ENCODE measurements at regions not wholly inside any gene's neighbourhood (a gene's known extent, or its start where the extent isn't known, plus 50 kb on each side); places are given as distances from the start of the nearest gene placed in this dataset.
"Not testable (repeated sequence)": the region's sequence is repeated elsewhere in the genome, so short reads cannot be mapped to it uniquely, and the experiment has no call there.

DNA sequence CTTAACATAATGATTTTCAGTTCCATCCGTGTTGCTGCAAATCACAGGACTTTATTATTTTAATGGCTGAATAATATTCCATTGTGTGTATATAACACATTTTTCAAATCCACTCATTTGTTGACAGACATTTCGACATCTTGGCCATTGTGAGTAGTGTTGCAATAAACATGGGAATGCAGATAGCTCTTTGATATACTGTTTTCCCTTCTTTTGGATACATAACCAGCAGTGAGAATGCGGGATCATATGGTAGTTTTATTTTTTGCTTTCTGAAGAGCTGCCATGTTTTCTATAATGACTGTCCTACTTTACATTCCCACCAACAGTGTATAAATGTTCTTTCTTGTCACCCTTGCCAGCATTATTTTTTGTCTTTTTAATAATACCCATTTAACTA is 420.3 kb upstream of the CHAC2 start:
- TF ChIP-seq, protein P1, sequence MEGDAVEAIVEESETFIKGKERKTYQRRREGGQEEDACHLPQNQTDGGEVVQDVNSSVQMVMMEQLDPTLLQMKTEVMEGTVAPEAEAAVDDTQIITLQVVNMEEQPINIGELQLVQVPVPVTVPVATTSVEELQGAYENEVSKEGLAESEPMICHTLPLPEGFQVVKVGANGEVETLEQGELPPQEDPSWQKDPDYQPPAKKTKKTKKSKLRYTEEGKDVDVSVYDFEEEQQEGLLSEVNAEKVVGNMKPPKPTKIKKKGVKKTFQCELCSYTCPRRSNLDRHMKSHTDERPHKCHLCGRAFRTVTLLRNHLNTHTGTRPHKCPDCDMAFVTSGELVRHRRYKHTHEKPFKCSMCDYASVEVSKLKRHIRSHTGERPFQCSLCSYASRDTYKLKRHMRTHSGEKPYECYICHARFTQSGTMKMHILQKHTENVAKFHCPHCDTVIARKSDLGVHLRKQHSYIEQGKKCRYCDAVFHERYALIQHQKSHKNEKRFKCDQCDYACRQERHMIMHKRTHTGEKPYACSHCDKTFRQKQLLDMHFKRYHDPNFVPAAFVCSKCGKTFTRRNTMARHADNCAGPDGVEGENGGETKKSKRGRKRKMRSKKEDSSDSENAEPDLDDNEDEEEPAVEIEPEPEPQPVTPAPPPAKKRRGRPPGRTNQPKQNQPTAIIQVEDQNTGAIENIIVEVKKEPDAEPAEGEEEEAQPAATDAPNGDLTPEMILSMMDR (IDR thresholded peaks at IDR 0.05; ENCODE audit: low read depth, low read length): no peak

DNA sequence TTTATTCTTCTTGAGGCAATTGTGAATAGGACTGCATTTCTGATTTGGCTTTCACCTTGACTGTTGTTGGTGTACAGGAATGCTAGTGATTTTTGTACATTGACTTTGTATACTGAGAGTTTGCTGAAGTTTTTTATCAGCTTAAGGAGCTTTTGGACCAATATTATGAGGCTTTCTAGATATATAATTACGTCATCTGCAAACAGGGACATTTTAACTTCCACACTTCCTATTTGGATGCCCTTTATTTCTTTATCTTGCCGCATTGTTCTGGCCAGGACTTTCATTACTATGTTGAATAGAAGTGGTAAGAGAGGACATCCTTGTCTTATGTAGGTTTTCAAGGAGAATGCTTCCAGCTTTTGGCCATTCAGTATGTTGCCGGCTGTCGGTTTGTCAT is 425.4 kb upstream of the CHAC2 start:
- TF ChIP-seq, protein P1 (IDR thresholded peaks at IDR 0.05; ENCODE audit: low read depth, low read length): no peak
- H3K4me3 ChIP-seq (ENCODE audit: low read depth, low read length): no peak overlapping the region

More for the DNA sequence above, 420.3 kb upstream of the CHAC2 start:
- no peak overlapping the region for H3K4me3 ChIP-seq (ENCODE audit: low read depth, low read length)

DNA sequence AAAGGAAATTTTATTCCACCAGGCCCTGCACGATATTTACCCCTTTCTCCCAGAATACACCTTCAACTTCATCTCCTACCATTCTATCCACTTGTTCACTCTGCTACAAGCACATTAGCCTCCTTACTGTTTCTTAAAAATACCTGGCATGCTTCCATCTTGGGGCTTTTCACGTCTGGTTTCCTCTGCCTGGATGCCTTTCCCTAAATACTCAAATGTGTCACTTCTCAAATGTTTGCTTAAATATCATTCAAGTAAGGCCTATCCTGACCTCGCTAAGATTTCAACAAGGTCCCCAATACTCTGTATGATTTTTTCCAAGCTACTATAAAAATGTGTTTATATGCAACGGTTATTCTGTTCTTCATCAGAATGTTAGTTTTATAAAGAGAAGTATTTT is 433.0 kb upstream of the CHAC2 start:
- H3K4me3 ChIP-seq (ENCODE audit: low read depth, low read length): no peak overlapping the region
- TF ChIP-seq, protein P1 (IDR thresholded peaks at IDR 0.05; ENCODE audit: low read depth, low read length): no peak

DNA sequence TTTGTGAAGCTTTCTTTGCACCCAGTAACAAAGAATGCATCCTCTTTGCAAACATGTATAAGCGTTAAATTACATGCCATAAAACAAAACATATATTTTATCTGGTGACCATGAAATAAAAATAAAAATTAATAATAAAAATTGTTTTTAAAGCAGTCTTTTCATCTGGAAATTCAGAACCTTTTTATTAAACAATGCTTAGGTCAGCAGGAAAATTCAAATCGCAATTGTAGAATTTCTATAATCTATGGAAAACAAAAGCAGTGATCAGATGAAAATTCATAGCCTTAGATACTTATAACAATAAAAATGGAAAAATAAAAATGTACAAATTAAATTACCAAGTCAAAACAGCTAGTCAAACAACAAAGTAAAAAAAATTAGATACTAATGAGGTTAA is 435.9 kb upstream of the CHAC2 start:
- TF ChIP-seq, protein P1 (IDR thresholded peaks at IDR 0.05; ENCODE audit: low read depth, low read length): no peak
- H3K4me3 ChIP-seq (ENCODE audit: low read depth, low read length): no peak overlapping the region

DNA sequence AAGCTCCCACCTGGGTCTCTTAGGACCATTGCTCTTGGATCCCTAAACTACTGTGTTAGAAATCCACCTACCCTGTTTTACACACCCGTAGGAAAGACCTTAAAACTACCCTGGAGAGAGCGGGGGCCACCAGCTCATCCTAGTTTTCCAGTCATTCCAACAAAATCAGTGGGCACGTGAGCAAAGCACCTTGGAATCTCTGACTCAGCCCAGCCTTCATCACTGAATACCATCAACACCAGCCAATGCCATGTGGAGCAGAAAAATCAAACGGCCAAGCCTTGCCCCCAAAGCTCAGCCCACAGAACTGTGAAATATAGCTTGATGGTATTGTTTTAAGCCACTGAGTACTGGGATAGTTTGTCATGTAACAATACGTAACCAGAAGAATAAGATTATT is 449.7 kb upstream of the CHAC2 start:
- H3K4me3 ChIP-seq (ENCODE audit: low read depth, low read length): no peak overlapping the region
- TF ChIP-seq, protein P1 (IDR thresholded peaks at IDR 0.05; ENCODE audit: low read depth, low read length): no peak

DNA sequence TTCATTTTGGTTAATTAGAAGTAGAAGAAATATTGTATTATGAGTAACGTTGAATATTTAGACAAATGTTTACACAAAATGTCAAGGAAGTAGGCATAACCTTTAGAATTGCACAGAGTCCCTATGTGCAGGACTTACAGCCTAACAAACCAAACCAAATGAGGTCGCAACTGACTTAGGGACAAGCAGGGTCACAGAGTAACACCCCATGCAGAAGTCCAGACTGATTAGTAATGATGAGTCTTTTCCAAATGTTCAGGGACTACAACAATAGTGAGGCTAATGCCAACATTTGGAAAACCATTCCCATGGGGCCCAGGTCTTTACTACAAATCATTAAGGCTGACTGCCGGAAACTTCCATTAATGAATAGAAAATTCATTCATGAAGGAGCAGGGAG is 452.5 kb upstream of the CHAC2 start:
- no peak overlapping the region for H3K4me3 ChIP-seq (ENCODE audit: low read depth, low read length)
- TF ChIP-seq, protein P1 (IDR thresholded peaks at IDR 0.05; ENCODE audit: low read depth, low read length): no peak

DNA sequence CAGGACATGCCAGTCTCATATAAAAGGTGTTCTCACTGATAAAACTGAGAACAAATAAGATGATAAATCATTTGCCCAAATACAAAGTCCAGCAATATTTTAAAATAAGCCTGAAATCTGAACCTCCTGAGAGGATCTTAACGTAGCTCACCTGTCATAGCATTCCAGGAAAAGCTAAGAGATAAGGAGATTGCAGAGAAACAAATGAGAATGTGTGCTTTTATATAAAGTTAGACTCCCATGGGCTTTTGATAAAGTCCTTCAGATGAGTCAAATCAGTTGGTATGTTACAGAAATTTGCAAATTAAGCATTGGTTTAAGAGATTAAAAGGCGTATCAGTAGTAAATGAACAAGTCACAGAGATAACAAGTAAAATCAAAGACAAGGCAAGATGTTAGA is 452.9 kb upstream of the CHAC2 start:
- TF ChIP-seq, protein P1 (IDR thresholded peaks at IDR 0.05; ENCODE audit: low read depth, low read length): no peak
- H3K4me3 ChIP-seq (ENCODE audit: low read depth, low read length): no peak overlapping the region

DNA sequence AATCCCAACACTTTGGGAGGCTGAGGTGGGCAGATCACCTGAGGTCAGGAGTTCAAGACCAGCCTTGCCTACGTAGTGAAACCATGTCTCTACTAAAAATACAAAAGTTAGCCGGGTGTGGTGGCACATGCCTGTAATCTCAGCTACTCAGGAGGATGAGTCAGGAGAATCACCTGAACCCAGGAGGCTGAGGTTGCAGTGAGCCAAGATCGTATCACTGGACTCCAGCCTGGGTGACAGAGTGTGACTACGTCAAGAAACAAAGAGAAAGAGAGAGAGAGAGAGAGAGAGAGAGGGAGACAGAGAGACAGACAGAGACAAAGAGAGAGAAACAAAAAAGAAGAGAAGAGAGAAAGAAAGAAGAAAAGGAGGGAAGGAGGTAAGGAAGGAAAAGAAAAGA is 454.0 kb upstream of the CHAC2 start:
- H3K4me3 ChIP-seq (ENCODE audit: low read depth, low read length): not testable (repeated sequence)
